C4-2B (cell line): ENCODE measurements at regions not wholly inside any gene's neighbourhood (a gene's known extent, or its start where the extent isn't known, plus 50 kb on each side); places are given as distances from the start of the nearest gene placed in this dataset.

ENCODE experiments used
- ZFX ChIP-seq: fragments of 450-650 bp; IDR thresholded peaks from 2 replicates; pipeline ENCODE4 v1.6.1; 2017
- TF ChIP-seq, protein P1 (sequence below): fragments of 450-650 bp; conservative IDR thresholded peaks from 2 replicates; pipeline ENCODE4 v1.5.1; 2017; ENCODE audit warnings: mild to moderate bottlenecking

DNA sequence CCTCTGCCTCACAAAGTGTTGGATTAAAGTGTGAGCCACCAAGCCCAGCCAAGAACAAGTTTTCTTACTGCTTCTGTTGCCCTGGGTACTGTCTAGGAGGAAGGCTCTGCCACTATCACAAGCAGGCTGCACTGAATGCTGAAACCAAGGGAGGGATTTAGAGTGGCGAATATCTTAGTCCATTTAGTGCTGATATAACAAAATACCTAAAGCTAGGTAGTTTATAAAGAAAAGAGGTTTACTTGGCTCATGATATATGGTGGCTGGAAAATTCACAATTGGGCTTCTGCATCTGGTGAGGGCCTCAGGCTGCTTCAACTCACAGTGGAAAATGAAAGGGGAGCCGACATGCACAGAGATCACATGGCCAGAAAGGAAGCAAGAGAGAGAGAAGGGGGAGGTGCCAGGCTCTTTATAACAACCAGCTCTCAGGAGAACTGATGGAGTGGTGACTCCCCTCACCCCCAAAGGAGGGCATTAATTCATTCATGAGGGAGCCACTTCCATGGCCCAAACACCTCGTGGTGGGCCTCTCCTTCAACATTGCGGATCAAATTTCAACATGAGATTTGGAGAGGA lies 146.0 kb upstream of the SERPINE2 start:
- TF ChIP-seq, protein P1, sequence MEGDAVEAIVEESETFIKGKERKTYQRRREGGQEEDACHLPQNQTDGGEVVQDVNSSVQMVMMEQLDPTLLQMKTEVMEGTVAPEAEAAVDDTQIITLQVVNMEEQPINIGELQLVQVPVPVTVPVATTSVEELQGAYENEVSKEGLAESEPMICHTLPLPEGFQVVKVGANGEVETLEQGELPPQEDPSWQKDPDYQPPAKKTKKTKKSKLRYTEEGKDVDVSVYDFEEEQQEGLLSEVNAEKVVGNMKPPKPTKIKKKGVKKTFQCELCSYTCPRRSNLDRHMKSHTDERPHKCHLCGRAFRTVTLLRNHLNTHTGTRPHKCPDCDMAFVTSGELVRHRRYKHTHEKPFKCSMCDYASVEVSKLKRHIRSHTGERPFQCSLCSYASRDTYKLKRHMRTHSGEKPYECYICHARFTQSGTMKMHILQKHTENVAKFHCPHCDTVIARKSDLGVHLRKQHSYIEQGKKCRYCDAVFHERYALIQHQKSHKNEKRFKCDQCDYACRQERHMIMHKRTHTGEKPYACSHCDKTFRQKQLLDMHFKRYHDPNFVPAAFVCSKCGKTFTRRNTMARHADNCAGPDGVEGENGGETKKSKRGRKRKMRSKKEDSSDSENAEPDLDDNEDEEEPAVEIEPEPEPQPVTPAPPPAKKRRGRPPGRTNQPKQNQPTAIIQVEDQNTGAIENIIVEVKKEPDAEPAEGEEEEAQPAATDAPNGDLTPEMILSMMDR = no peak
- no peak for TF ChIP-seq ZFX
